H1 (cell line): ENCODE measurements at regions not wholly inside any gene's neighbourhood (a gene's known extent, or its start where the extent isn't known, plus 50 kb on each side); places are given as distances from the start of the nearest gene placed in this dataset.

Experiments used
- CTCF ChIA-PET: fragments of 300-600 bp; sonication (Branson Sonifier 250); formaldehyde crosslinking; loops from one replicate; lab custom pipeline; 2021; ENCODE audit not compliant: partially characterized antibody; lab: Charles Lee
- POLR2A ChIA-PET: fragments of 300-600 bp; sonication (Branson Sonifier 250); formaldehyde crosslinking; loops from one replicate; lab custom pipeline; 2021; ENCODE audit warnings: inconsistent platforms; ENCODE audit not compliant: partially characterized antibody; lab: Charles Lee
- DNase-seq, 2 experiments: peaks; one replicate each; pipeline versions ENCODE4 v3.0.0 to v3.0.0-alpha.2; 2010 to 2022; ENCODE audit warnings: low spot score in 2 of 2, low read depth in 1 of 2, mixed read lengths in 1 of 2
- FAIRE-seq: peaks from 2 replicates; lab custom pipeline; 2011; peaks lifted over from hg19 to GRCh38; lab: Jason Lieb, UNC
- H2AFZ ChIP-seq: 2 replicates; pipeline ENCODE4 v1.8.1; 2012; ENCODE audit warnings: low read length, inconsistent platforms
- H2AK5ac ChIP-seq: 2 replicates; pipeline ENCODE4 v1.6.1; 2013; ENCODE audit warnings: low read depth, low read length
- H2BK120ac ChIP-seq: replicated peaks from 2 replicates; pipeline ENCODE3; 2013; ENCODE audit warnings: low read depth, low read length, inconsistent platforms
- H2BK12ac ChIP-seq: 2 replicates; pipeline ENCODE4 v1.6.1; 2013; ENCODE audit warnings: low read depth, low read length
- H2BK15ac ChIP-seq: 2 replicates; pipeline ENCODE4 v1.6.1; 2013; ENCODE audit warnings: low read length
- H2BK20ac ChIP-seq: 2 replicates; pipeline ENCODE4 v1.6.1; 2013; ENCODE audit warnings: low read length
- H2BK5ac ChIP-seq: 2 replicates; pipeline ENCODE4 v1.6.1; 2013; ENCODE audit warnings: low read depth, low read length
- H3K14ac ChIP-seq: 2 replicates; pipeline ENCODE4 v1.6.1; 2013; ENCODE audit warnings: inconsistent platforms; ENCODE audit not compliant: insufficient read length
- H3K18ac ChIP-seq: 2 replicates; pipeline ENCODE4 v1.6.1; 2013; ENCODE audit warnings: low read length; ENCODE audit errors: extremely low read depth
- H3K23ac ChIP-seq: 2 replicates; pipeline ENCODE4 v1.6.1; 2013; ENCODE audit warnings: inconsistent platforms; ENCODE audit not compliant: insufficient read length
- H3K23me2 ChIP-seq: 2 replicates; pipeline ENCODE4 v1.6.1; 2013; ENCODE audit warnings: low read depth, low read length
- H3K27ac ChIP-seq: 2 replicates; pipeline ENCODE4 v1.6.1; 2011; ENCODE audit warnings: low read depth, low read length, inconsistent platforms
- H3K27me3 ChIP-seq, 4 experiments: replicated peaks in 1 of 4; 1 replicate in 1 of 4; 2 replicates in 3 of 4; pipeline versions ENCODE4 v1.6.1 to v1.8.1; 2011 to 2013; ENCODE audit warnings: low read length in 3 of 4, mild to moderate bottlenecking in 3 of 4, inconsistent platforms in 2 of 4, mixed read lengths in 2 of 4, moderate library complexity in 1 of 4; ENCODE audit not compliant: control insufficient read depth in 3 of 4, insufficient read depth in 3 of 4; ENCODE audit errors: extremely low read depth in 1 of 4
- H3K36me3 ChIP-seq, 4 experiments: 2 replicates each; pipeline versions ENCODE4 v1.6.1 to v1.8.1; 2011 to 2013; ENCODE audit warnings: mild to moderate bottlenecking in 4 of 4, low read length in 3 of 4, moderate library complexity in 2 of 4, control low read depth in 1 of 4, inconsistent platforms in 1 of 4; ENCODE audit not compliant: insufficient read depth in 4 of 4, control insufficient read depth in 2 of 4
- H3K4ac ChIP-seq: replicated peaks from 2 replicates; pipeline ENCODE3; 2013; ENCODE audit warnings: low read length, low read depth, mixed read lengths, inconsistent platforms; ENCODE audit not compliant: insufficient read length
- H3K4me1 ChIP-seq, 4 experiments: replicated peaks in 1 of 4; 1 replicate in 1 of 4; 2 replicates in 3 of 4; pipeline versions ENCODE4 v1.6.1 to v1.8.1; 2011 to 2013; ENCODE audit warnings: low read length in 3 of 4, inconsistent platforms in 2 of 4, mixed read lengths in 1 of 4; ENCODE audit not compliant: insufficient read depth in 4 of 4, control insufficient read depth in 3 of 4
- H3K4me2 ChIP-seq, 2 experiments: 2 replicates each; pipeline versions ENCODE4 v1.6.1 to v1.8.1; 2011 to 2013; ENCODE audit warnings: low read depth in 2 of 2, low read length in 2 of 2, control low read depth in 1 of 2, inconsistent platforms in 1 of 2, mild to moderate bottlenecking in 1 of 2; ENCODE audit not compliant: insufficient read depth in 1 of 2
- H3K4me3 ChIP-seq, 4 experiments: fragments of 200-600, 300-600 bp in 1 of 4; sonication (generic), shearing (Covaris generic), sonication (Bioruptor Twin) in 1 of 4; 2 replicates each; pipeline versions ENCODE4 v1.5.1 to v1.8.1; 2011 to 2016; ENCODE audit warnings: low read length in 4 of 4, low read depth in 3 of 4, control low read depth in 2 of 4, inconsistent platforms in 2 of 4, mild to moderate bottlenecking in 2 of 4, mixed read lengths in 1 of 4, moderate library complexity in 1 of 4; ENCODE audit not compliant: insufficient read depth in 2 of 4; ENCODE audit errors: extremely low read depth in 1 of 4
- H3K56ac ChIP-seq: replicated peaks from 2 replicates; pipeline ENCODE3; 2013; ENCODE audit warnings: low read depth, mild to moderate bottlenecking, mixed read lengths, low read length, inconsistent platforms; ENCODE audit not compliant: insufficient read length
- H3K79me1 ChIP-seq: 2 replicates; pipeline ENCODE4 v1.6.1; 2013; ENCODE audit warnings: low read depth, low read length, control low read depth
- H3K79me2 ChIP-seq, 2 experiments: 2 replicates each; pipeline versions ENCODE4 v1.6.1 to v1.8.1; 2012 to 2013; ENCODE audit warnings: low read length in 2 of 2, mild to moderate bottlenecking in 2 of 2, inconsistent platforms in 1 of 2; ENCODE audit not compliant: insufficient read depth in 2 of 2, control insufficient read depth in 1 of 2
- H3K9ac ChIP-seq, 4 experiments: replicated peaks in 1 of 4; 1 replicate in 1 of 4; 2 replicates in 3 of 4; pipeline versions ENCODE4 v1.6.1 to v1.8.1; 2011 to 2013; ENCODE audit warnings: low read depth in 3 of 4, low read length in 3 of 4, control low read depth in 2 of 4, mild to moderate bottlenecking in 2 of 4, moderate library complexity in 2 of 4, inconsistent platforms in 1 of 4; ENCODE audit errors: extremely low read depth in 1 of 4
- H3K9me3 ChIP-seq, 2 experiments: 2 replicates each; pipeline versions ENCODE4 v1.6.1 to v1.8.1; 2012 to 2013; ENCODE audit warnings: mild to moderate bottlenecking in 2 of 2, moderate library complexity in 2 of 2, control low read depth in 1 of 2, inconsistent platforms in 1 of 2, low read depth in 1 of 2, low read length in 1 of 2, mixed read lengths in 1 of 2; ENCODE audit not compliant: insufficient read depth in 2 of 2
- H4K20me1 ChIP-seq, 2 experiments: replicated peaks in 1 of 2; 2 replicates each; pipeline versions ENCODE3 to v1.8.1; 2011 to 2013; ENCODE audit warnings: inconsistent platforms in 2 of 2, low read length in 2 of 2, mild to moderate bottlenecking in 1 of 2; ENCODE audit not compliant: insufficient read depth in 2 of 2, control insufficient read depth in 1 of 2
- H4K5ac ChIP-seq: 2 replicates; pipeline ENCODE4 v1.6.1; 2013; ENCODE audit warnings: low read length, low read depth, mixed read lengths, inconsistent platforms; ENCODE audit not compliant: insufficient read length
- H4K8ac ChIP-seq: 2 replicates; pipeline ENCODE4 v1.8.0; 2013; ENCODE audit warnings: mild to moderate bottlenecking, moderate library complexity, low read length, inconsistent platforms; ENCODE audit not compliant: insufficient read depth; ENCODE audit errors: extremely low read depth
- H4K91ac ChIP-seq: replicated peaks from 2 replicates; pipeline ENCODE3; 2013; ENCODE audit warnings: low read length, mixed read lengths, inconsistent platforms; ENCODE audit not compliant: insufficient read length
- CBX5 ChIP-seq: fragments of 300-800, 300-1000 bp; sonication (generic); IDR thresholded peaks from 2 replicates; pipeline ENCODE4 v1.7.1; 2016; ENCODE audit warnings: antibody characterized with exemption, low read length, low read depth
- CBX8 ChIP-seq: fragments of 300-800, 300-1000 bp; sonication (generic); IDR thresholded peaks from 2 replicates; pipeline ENCODE4 v1.7.1; 2016; ENCODE audit warnings: low read depth, low read length, borderline replicate concordance
- CHD2 ChIP-seq: IDR thresholded peaks from 2 replicates; pipeline ENCODE4 v1.6.1; 2012; ENCODE audit warnings: low read length, improper control_type of control experiment
- EGR1 ChIP-seq: IDR thresholded peaks from 2 replicates; pipeline ENCODE4 v1.6.1; 2011; ENCODE audit warnings: low read depth, low read length, borderline replicate concordance
- GABPA ChIP-seq: IDR thresholded peaks from 2 replicates; pipeline ENCODE4 v1.6.1; 2011; ENCODE audit warnings: mild to moderate bottlenecking, low read length, moderate library complexity, borderline replicate concordance; ENCODE audit not compliant: insufficient read depth
- NANOG ChIP-seq: IDR thresholded peaks from 2 replicates; pipeline ENCODE4 v1.6.1; 2011; ENCODE audit warnings: low read length, low read depth, mild to moderate bottlenecking, inconsistent platforms; ENCODE audit not compliant: insufficient read depth, poor library complexity, severe bottlenecking
- PHF8 ChIP-seq: fragments of 200-600 bp; sonication (generic); conservative IDR thresholded peaks from 2 replicates; pipeline ENCODE4 v1.7.1; 2012; ENCODE audit warnings: low read depth, mild to moderate bottlenecking, inconsistent platforms, low read length, moderate library complexity
- RBBP5 ChIP-seq: IDR thresholded peaks from 2 replicates; pipeline ENCODE4 v1.7.1; 2012; ENCODE audit warnings: low read depth, mild to moderate bottlenecking, inconsistent platforms, low read length, moderate library complexity, borderline replicate concordance
- RXRA ChIP-seq: IDR thresholded peaks from 2 replicates; pipeline ENCODE4 v1.6.1; 2011; ENCODE audit warnings: low read depth, mild to moderate bottlenecking, low read length, moderate library complexity; ENCODE audit not compliant: insufficient read depth
- SP1 ChIP-seq: IDR thresholded peaks from 2 replicates; pipeline ENCODE4 v1.6.1; 2011; ENCODE audit warnings: low read depth, low read length
- SRF ChIP-seq: IDR thresholded peaks from 2 replicates; pipeline ENCODE4 v1.6.1; 2011; ENCODE audit warnings: mild to moderate bottlenecking, low read depth, low read length, moderate library complexity
- TBP ChIP-seq: IDR thresholded peaks from 2 replicates; pipeline ENCODE4 v1.6.1; 2011; ENCODE audit warnings: low read depth, low read length, improper control_type of control experiment
- TCF12 ChIP-seq: IDR thresholded peaks from 2 replicates; pipeline ENCODE4 v1.6.1; 2011; ENCODE audit warnings: low read depth, mild to moderate bottlenecking, low read length
- TEAD4 ChIP-seq: IDR thresholded peaks from 2 replicates; pipeline ENCODE4 v1.6.1; 2012; ENCODE audit warnings: low read depth, low read length, inconsistent platforms, mixed read lengths
- WGBS, 2 experiments: shearing (Covaris generic) in 1 of 2; methylation state at CpG; one replicate each; pipeline versions ENCODE4 v1.1.6 to v1.1.7; 2013 to 2015; ENCODE audit warnings: low lambda C conversion rate in 2 of 2, mixed read lengths in 2 of 2, inconsistent platforms in 1 of 2, low coverage in 1 of 2, missing lambda C conversion rate in 1 of 2; ENCODE audit not compliant: insufficient replicate concordance in 2 of 2, insufficient coverage in 1 of 2, insufficient read length in 1 of 2; ENCODE audit errors: extremely low coverage in 1 of 2, missing lambda C conversion rate in 1 of 2; 5-methylcytosine and 5-hydroxymethylcytosine counted together

DNA sequence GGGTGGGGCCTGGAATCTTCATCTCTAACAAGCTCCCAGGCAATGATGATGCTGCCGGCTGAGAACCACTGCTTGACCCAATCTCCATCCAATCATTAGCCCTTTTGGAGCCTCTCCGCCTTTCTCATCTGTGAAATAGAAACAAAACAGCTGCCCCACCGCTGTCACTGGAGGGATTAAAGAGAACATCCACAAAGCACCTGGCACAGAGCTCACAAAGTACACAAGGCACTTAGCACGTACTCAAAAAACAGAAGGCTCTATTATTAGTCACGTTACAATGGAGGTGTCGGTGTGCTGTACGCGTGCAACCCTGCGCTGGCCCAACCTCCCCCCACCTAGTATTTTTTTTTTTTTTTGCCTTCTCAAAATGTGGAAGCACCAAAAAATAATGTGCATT is 213.5 kb upstream of the ARID1B start:
- H4K20me1 ChIP-seq, result no peaks in the 10 kb centered on the region
- no peak overlapping the region for H3K18ac ChIP-seq
- H2BK20ac ChIP-seq, result no peak overlapping the region
- no peaks in the 10 kb centered on the region for H3K36me3 ChIP-seq
- DNase-seq, result no peak
- no peaks in the 10 kb centered on the region for H3K27me3 ChIP-seq
- TF ChIP-seq SP1, result no peak
- no peak for TF ChIP-seq TBP
- TF ChIP-seq TCF12, result no peak
- no peak for TF ChIP-seq TEAD4
- TF ChIP-seq GABPA, result no peak
- TF ChIP-seq PHF8, result no peak
- TF ChIP-seq CHD2, result no peak
- TF ChIP-seq CBX5, result no peak
- TF ChIP-seq NANOG, result no peak
- no peak for TF ChIP-seq RBBP5
- TF ChIP-seq RXRA, result no peak
- no peak for TF ChIP-seq CBX8
- TF ChIP-seq SRF, result no peak
- no peak for TF ChIP-seq EGR1
- 91% methylated on average over 9 of the region's 9 CpGs; no CpG with 5 or more reads in 1 of the 2 experiments for WGBS, 2 experiments
- H2BK120ac ChIP-seq, result no peak overlapping the region
- no peak overlapping the region for H3K14ac ChIP-seq
- H3K27ac ChIP-seq, result no peak overlapping the region
- H3K79me2 ChIP-seq, result no peaks in the 10 kb centered on the region
- H2BK12ac ChIP-seq, result no peak overlapping the region
- no peak overlapping the region for H2AFZ ChIP-seq
- peaks cover 6 to 12% of the 10 kb centered on the region in 2 experiments for H3K9me3 ChIP-seq
- H3K4ac ChIP-seq, result no peak overlapping the region
- no peak overlapping the region for H2AK5ac ChIP-seq
- no peak overlapping the region for H2BK15ac ChIP-seq
- H3K56ac ChIP-seq, result no peak overlapping the region
- ChIA-PET CTCF (interaction anchor here (0.6 to 2.7 kb wide), 10 partner anchors 11 to 1351 kb away, joined by 3 to 12 read pairs (median 4); no protein-coding TSS in a partner anchor), POLR2A (no interaction called here)
- no peak overlapping the region for H3K23ac ChIP-seq
- no peak overlapping the region for H3K4me2 ChIP-seq
- H3K4me3 ChIP-seq, result no peak overlapping the region
- H3K79me1 ChIP-seq, result no peaks in the 10 kb centered on the region
- H4K5ac ChIP-seq, result no peak overlapping the region
- H3K9ac ChIP-seq, result no peak overlapping the region
- FAIRE-seq, result no peak
- no peaks in the 10 kb centered on the region for H3K4me1 ChIP-seq
- no peak overlapping the region for H4K8ac ChIP-seq
- H4K91ac ChIP-seq, result no peak overlapping the region
- H2BK5ac ChIP-seq, result no peak overlapping the region
- H3K23me2 ChIP-seq, result no peaks in the 10 kb centered on the region; the same call in 1 of the 2 replicates
